ENCODE measurements at regions not wholly inside any gene's neighbourhood (a gene's known extent, or its start where the extent isn't known, plus 50 kb on each side); places are given as distances from the start of the nearest gene placed in this dataset.
A peak's percentile ranks its signal among the peaks of the same experiment; 100 is the strongest.

DNA sequence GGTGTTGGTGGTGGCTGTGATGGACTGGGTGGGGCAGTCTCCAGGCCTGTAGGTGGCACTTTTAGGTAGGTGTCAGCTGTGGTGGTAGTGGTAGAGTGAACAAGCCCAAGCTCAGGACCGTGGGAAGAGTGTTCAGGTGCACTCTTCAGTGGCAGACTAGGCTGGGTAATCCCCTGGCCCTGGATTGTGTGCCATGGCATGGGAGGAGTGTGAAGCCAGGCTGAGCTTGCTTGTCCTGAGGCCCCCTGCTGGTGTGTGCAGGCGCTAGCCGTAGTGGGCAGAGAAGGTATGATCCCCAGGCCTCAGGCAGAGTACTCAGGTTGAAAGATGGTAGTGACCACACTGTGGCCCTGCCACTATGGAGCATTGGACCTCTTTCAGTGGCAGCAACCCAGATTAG lies 850.3 kb downstream of the DSC3 start:
- Histone ChIP-seq H3K27me3 (replicated peaks in 1 of 2; ENCODE audit: control insufficient read depth in 2 of 2, insufficient read depth in 2 of 2, low read length in 1 of 2) (no peaks in the 10 kb centered on the region), H3K9me3 (replicated peaks; ENCODE audit: control insufficient read depth, insufficient read depth, low read length) (no peaks in the 10 kb centered on the region), H4K20me1 (ENCODE audit: control insufficient read depth, insufficient read depth) (no peaks in the 10 kb centered on the region), H3K4me2 (ENCODE audit: control insufficient read depth, insufficient read depth) (no peak overlapping the region), H3K79me2 (ENCODE audit: control insufficient read depth, insufficient read depth, low read length) (no peaks in the 10 kb centered on the region), H3K4me1 (ENCODE audit: control insufficient read depth, insufficient read depth, low read length) (no peaks in the 10 kb centered on the region), H3K9ac (ENCODE audit: control insufficient read depth, insufficient read depth, low read length) (no peak overlapping the region), H3K36me3 (ENCODE audit: control insufficient read depth in 2 of 2, insufficient read depth in 2 of 2, low read length in 1 of 2) (no peaks in the 10 kb centered on the region), H3K4me3 (no peak overlapping the region), H3K27ac (ENCODE audit: control insufficient read depth, insufficient read depth) (no peak overlapping the region), H2AFZ (ENCODE audit: control insufficient read depth, low read depth, low read length) (no peak overlapping the region)
- BruUV-seq (replicated peaks) = no TSS peak
- POLR2A ChIA-PET = no interaction called here
- in situ Hi-C loops (cut with MboI) (no loop called here), intact Hi-C loops (cut with micrococcal nuclease; ENCODE audit: unreplicated experiment) (loop anchor here (10.0 kb wide), 1 partner anchor 317 kb away; no protein-coding TSS in a partner anchor)
- CTCF ChIA-PET = no interaction called here
- ATAC-seq (peak; percentile 89), FAIRE-seq (no peak), DNase-seq (ENCODE audit: low read depth, low spot score) (no peak)
- SMC1A ChIA-PET (ENCODE audit: uncharacterized antibody, unreplicated experiment) = no interaction called here
- RAD21 ChIA-PET (ENCODE audit: unreplicated experiment) = no interaction called here
- TF ChIP-seq, protein P1, sequence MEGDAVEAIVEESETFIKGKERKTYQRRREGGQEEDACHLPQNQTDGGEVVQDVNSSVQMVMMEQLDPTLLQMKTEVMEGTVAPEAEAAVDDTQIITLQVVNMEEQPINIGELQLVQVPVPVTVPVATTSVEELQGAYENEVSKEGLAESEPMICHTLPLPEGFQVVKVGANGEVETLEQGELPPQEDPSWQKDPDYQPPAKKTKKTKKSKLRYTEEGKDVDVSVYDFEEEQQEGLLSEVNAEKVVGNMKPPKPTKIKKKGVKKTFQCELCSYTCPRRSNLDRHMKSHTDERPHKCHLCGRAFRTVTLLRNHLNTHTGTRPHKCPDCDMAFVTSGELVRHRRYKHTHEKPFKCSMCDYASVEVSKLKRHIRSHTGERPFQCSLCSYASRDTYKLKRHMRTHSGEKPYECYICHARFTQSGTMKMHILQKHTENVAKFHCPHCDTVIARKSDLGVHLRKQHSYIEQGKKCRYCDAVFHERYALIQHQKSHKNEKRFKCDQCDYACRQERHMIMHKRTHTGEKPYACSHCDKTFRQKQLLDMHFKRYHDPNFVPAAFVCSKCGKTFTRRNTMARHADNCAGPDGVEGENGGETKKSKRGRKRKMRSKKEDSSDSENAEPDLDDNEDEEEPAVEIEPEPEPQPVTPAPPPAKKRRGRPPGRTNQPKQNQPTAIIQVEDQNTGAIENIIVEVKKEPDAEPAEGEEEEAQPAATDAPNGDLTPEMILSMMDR (IDR thresholded peaks at IDR 0.05 in 2 of 3, conservative IDR thresholded peaks at IDR 0.05 in 1 of 3; ENCODE audit: control insufficient read depth in 2 of 3, extremely low read depth in 1 of 3, insufficient read depth in 1 of 3, low read depth in 3 of 3, low read length in 3 of 3) = peak in 1 of 3 experiments; percentile 36; a peak in 2 of 6 replicates
- TF ChIP-seq ESRRA (IDR thresholded peaks at IDR 0.05; ENCODE audit: low read length) = no peak
- 54% methylated on average over 3 of the region's 3 CpGs for WGBS (ENCODE audit: insufficient coverage, insufficient replicate concordance, low lambda C conversion rate, missing lambda C conversion rate)

DNA sequence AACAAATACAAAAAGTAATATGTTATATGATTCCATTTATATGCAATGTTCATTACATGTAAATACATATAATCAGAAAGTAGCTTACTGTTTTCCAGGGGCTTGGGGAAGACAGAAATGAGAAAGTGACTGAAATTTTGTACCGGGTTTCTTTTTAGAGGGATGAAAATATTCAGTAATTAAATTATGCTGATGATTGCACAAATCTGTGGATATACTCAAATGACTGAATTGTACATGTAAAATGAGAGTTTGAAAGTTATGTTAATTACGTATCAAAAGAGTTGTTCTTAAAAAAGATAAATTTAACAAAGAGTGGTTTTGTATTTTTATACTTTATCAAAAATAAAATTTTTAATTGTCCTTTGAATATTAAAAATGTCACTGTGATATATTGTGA lies 856.3 kb downstream of the DSC3 start:
- H3K4me3 ChIP-seq = no peak overlapping the region
- no peak overlapping the region for H3K9ac ChIP-seq (ENCODE audit: control insufficient read depth, insufficient read depth, low read length)
- no peaks in the 10 kb centered on the region for H3K79me2 ChIP-seq (ENCODE audit: control insufficient read depth, insufficient read depth, low read length)
- H3K27ac ChIP-seq (ENCODE audit: control insufficient read depth, insufficient read depth) = no peak overlapping the region
- BruUV-seq (replicated peaks) = no TSS peak
- no peak overlapping the region for H2AFZ ChIP-seq (ENCODE audit: control insufficient read depth, low read depth, low read length)
- POLR2A ChIA-PET = no interaction called here
- in situ Hi-C loops (cut with MboI) = no loop called here
- DNase-seq (ENCODE audit: low read depth, low spot score) (no peak), FAIRE-seq (no peak), ATAC-seq (no peak)
- no peaks in the 10 kb centered on the region for H3K27me3 ChIP-seq (replicated peaks in 1 of 2; ENCODE audit: control insufficient read depth in 2 of 2, insufficient read depth in 2 of 2, low read length in 1 of 2)
- H3K4me2 ChIP-seq (ENCODE audit: control insufficient read depth, insufficient read depth) = no peak overlapping the region
- WGBS (ENCODE audit: insufficient coverage, insufficient replicate concordance, low lambda C conversion rate, missing lambda C conversion rate) = 22% methylated on average over 2 of the region's 2 CpGs
- intact Hi-C loops (cut with micrococcal nuclease; ENCODE audit: unreplicated experiment) = loop anchor here (10.0 kb wide), 1 partner anchor 61 kb away; no protein-coding TSS in a partner anchor
- H4K20me1 ChIP-seq (ENCODE audit: control insufficient read depth, insufficient read depth) = no peaks in the 10 kb centered on the region
- CTCF ChIA-PET = no interaction called here
- no peaks in the 10 kb centered on the region for H3K9me3 ChIP-seq (replicated peaks; ENCODE audit: control insufficient read depth, insufficient read depth, low read length)
- RAD21 ChIA-PET (ENCODE audit: unreplicated experiment) = no interaction called here
- no peaks in the 10 kb centered on the region for H3K4me1 ChIP-seq (ENCODE audit: control insufficient read depth, insufficient read depth, low read length)
- no peaks in the 10 kb centered on the region for H3K36me3 ChIP-seq (ENCODE audit: control insufficient read depth in 2 of 2, insufficient read depth in 2 of 2, low read length in 1 of 2)
- SMC1A ChIA-PET (ENCODE audit: uncharacterized antibody, unreplicated experiment) = no interaction called here
- TF ChIP-seq CHD1 (IDR thresholded peaks at IDR 0.05; ENCODE audit: low read depth, low read length) = no peak
- no peak for TF ChIP-seq HDAC2 (IDR thresholded peaks at IDR 0.05)
- no peak for TF ChIP-seq ESRRA (IDR thresholded peaks at IDR 0.05; ENCODE audit: low read length)
- TF ChIP-seq EED (IDR thresholded peaks at IDR 0.05; ENCODE audit: low read depth) = no peak
- no peak for TF ChIP-seq ZNF24 (IDR thresholded peaks at IDR 0.05)
- TF ChIP-seq, protein P2, sequence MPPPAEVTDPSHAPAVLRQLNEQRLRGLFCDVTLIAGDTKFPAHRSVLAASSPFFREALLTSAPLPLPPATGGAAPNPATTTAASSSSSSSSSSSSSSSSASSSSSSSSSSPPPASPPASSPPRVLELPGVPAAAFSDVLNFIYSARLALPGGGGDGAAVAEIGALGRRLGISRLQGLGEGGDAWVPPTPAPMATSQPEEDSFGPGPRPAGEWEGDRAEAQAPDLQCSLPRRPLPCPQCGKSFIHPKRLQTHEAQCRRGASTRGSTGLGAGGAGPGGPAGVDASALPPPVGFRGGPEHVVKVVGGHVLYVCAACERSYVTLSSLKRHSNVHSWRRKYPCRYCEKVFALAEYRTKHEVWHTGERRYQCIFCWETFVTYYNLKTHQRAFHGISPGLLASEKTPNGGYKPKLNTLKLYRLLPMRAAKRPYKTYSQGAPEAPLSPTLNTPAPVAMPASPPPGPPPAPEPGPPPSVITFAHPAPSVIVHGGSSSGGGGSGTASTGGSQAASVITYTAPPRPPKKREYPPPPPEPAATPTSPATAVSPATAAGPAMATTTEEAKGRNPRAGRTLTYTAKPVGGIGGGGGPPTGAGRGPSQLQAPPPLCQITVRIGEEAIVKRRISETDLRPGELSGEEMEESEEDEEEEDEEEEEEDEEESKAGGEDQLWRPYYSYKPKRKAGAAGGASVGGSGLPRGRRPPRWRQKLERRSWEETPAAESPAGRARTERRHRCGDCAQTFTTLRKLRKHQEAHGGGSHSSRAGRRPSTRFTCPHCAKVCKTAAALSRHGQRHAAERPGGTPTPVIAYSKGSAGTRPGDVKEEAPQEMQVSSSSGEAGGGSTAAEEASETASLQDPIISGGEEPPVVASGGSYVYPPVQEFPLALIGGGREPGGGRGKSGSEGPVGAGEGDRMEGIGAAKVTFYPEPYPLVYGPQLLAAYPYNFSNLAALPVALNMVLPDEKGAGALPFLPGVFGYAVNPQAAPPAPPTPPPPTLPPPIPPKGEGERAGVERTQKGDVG (CRISPR knock-in tag; IDR thresholded peaks at IDR 0.05) = no peak
- TF ChIP-seq JUND (IDR thresholded peaks at IDR 0.05; ENCODE audit: low read depth, low read length) = no peak
- no peak for TF ChIP-seq TAF1 (IDR thresholded peaks at IDR 0.05; ENCODE audit: borderline replicate concordance, low read depth, low read length)
- no peak for TF ChIP-seq MTA3 (IDR thresholded peaks at IDR 0.05; ENCODE audit: borderline replicate concordance, low read length)
- TF ChIP-seq SREBF1 (IDR thresholded peaks at IDR 0.05; ENCODE audit: low read length) = no peak
- TF ChIP-seq, protein P3, sequence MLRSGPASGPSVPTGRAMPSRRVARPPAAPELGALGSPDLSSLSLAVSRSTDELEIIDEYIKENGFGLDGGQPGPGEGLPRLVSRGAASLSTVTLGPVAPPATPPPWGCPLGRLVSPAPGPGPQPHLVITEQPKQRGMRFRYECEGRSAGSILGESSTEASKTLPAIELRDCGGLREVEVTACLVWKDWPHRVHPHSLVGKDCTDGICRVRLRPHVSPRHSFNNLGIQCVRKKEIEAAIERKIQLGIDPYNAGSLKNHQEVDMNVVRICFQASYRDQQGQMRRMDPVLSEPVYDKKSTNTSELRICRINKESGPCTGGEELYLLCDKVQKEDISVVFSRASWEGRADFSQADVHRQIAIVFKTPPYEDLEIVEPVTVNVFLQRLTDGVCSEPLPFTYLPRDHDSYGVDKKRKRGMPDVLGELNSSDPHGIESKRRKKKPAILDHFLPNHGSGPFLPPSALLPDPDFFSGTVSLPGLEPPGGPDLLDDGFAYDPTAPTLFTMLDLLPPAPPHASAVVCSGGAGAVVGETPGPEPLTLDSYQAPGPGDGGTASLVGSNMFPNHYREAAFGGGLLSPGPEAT (IDR thresholded peaks at IDR 0.05; ENCODE audit: low read depth) = no peak
- no peak for TF ChIP-seq RELA (IDR thresholded peaks at IDR 0.05; ENCODE audit: borderline replicate concordance, partially characterized antibody)
